ENCODE measurements at regions not wholly inside any gene's neighbourhood (a gene's known extent, or its start where the extent isn't known, plus 50 kb on each side); places are given as distances from the start of the nearest gene placed in this dataset.

DNA sequence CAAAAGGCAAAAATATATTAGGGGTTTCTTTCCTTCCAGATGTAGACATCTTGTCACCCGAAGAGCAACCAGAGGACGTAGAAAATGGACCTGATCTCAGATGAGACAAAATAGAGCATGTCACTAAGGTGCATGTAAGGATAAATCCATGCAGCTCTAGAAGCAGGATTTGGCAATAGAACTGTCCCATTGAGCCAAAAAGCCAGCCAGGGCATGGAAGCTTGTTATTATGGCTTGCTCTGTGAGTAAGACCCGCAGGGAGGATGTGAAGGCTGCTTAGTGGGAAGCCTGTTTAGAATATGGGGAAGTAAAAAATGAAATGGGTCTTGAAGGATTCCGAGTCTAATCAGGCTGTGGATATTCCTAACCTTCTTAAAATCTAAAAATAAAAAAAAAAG is 165.6 kb upstream of the MPDZ start:
- no peak for TF ChIP-seq CTCF (IDR thresholded peaks at IDR 0.05; ENCODE audit: low read length)
- no peak for TF ChIP-seq EZH2 (optimal IDR thresholded peaks at IDR 0.05; ENCODE audit: low read depth, low read length)
- no peak for TF ChIP-seq EZH2phosphoT487 (IDR thresholded peaks at IDR 0.05; ENCODE audit: low read length)
